T47D (cell line): ENCODE measurements at regions not wholly inside any gene's neighbourhood (a gene's known extent, or its start where the extent isn't known, plus 50 kb on each side); places are given as distances from the start of the nearest gene placed in this dataset.
"Not testable (repeated sequence)": the region's sequence is repeated elsewhere in the genome, so short reads cannot be mapped to it uniquely, and the experiment has no call there.

Source experiments
- DNase-seq, 2 experiments: peaks; one replicate each; pipeline versions ENCODE4 v3.0.0 to v3.0.0-alpha.2; 2011 to 2012; ENCODE audit warnings: low read depth in 1 of 2, low spot score in 1 of 2
- JUND ChIP-seq: IDR thresholded peaks from 2 replicates; pipeline ENCODE4 v1.6.1; 2012; ENCODE audit warnings: low read depth
- in situ Hi-C: cut with HindIII; loops from 2 replicates; pipeline ENCODE4 v1.10.0; 2016; ENCODE audit warnings: low sequenced_read_pairs, low pct_unique_long_range_greater_than_20kb

DNA sequence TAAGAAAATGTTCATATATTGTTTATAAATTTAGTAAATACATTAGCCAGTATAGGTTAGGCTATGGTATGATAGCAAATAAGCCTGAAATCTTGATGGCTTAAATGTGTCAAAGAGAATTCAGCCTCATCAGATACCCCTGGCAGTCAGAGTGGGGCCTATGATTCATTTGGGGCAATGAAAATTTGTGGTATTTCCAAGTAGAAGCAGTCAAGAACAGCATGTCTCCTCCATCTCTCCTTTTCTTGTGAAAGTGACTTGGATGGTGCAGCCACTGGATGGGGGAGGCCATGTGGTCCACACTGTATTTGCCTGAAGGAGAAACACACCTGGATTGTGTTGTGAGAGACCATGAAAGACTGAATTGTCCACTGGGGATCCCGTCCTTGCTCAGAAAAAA lies 82.7 kb downstream of the DLEU7 start:
- no peak for DNase-seq
- in situ Hi-C loops, result no loop called here

DNA sequence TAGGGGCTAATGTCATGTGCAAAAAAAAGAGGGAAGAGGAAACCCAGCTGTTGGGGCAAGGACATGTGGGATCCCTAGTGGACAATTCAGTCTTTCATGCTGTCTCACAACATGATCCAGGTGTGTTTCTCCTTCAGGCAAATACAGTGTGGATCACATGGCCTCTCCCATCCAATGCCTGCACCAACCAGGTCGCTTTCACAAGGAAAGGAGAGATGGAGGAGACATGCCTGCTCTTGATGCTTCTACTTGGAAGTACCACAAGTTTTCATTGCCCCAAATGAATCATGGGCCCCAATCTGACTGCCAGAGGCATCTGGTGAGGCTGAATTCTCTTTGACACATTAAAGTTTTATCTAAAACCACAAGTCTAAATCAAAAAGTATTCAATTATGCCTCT lies 82.1 kb downstream of the DLEU7 start:
- in situ Hi-C loops, result no loop called here
- TF ChIP-seq JUND, result no peak
- DNase-seq, result no peak

More for the DNA sequence above, 82.7 kb downstream of the DLEU7 start:
- TF ChIP-seq JUND, result no peak

DNA sequence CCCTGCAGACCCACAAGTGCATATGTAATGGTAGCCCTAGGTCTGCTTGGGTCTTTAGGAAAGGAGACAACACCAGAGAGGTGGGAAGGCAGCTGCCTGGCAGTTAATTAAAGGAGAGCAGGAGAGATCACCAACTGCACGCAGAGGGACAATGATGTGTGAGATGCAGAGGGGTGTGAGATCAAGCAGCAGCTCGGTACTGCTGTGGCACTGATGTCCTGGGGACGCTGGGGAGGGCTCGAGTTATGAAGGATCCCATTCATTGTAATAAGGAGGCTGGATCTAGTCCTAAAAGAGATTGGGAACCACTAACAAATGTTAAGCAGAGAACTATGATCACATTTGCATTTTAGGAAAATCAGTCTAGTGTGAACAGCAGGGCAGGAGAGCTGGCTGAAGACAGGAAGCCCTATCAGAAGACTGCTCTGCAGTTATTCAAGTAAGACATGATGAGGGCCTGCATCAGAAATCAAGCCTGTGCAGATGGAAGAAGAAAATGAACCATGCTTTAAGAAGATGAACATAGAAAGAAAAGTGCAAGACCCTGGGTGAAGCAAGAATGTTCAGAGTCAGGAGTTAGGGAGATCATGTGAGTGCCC lies 80.4 kb downstream of the DLEU7 start:
- no peak for DNase-seq
- in situ Hi-C loops, result no loop called here
- TF ChIP-seq JUND, result no peak

DNA sequence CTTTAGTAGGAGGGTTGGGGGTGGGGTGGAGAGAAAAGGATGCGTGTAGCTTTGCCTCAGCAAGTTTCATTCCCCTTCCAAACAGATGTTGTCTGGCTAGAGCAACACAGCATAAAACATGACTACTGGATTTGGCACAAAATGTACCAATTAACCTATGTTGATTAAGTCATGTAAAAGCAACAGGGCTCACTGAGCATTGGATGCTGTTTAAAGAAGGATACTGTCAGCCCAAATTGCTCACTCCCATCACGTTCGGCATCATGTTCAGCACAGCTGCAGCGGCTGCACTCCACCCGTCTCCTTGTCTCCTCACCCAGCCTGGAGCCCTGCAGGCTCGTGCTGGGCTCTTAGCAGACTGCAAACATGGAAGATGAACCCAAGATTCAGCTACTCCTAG lies 77.5 kb downstream of the DLEU7 start:
- in situ Hi-C loops, result no loop called here

DNA sequence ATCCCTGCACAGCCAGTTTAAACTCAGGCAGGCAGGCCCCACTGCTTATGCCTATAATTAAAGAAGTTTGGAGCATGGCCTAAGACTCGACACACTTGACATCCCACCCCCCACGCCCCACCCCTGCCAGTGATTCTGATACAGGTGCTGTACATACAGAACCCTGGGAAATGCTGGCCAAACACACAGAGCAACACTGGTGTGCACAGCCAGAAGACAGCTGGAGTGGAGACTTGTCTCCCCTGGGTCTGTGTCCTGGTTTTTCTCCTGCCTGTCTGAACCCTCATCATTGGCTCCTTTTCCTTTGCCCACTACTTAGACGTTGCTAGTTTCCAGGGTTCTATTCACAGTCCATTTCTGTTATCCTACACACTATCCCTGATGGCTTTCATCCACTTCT lies 76.8 kb downstream of the DLEU7 start:
- DNase-seq, result no peak
- no peak for TF ChIP-seq JUND
- in situ Hi-C loops, result no loop called here

More for the DNA sequence above, 77.5 kb downstream of the DLEU7 start:
- no peak for TF ChIP-seq JUND
- DNase-seq, result no peak

DNA sequence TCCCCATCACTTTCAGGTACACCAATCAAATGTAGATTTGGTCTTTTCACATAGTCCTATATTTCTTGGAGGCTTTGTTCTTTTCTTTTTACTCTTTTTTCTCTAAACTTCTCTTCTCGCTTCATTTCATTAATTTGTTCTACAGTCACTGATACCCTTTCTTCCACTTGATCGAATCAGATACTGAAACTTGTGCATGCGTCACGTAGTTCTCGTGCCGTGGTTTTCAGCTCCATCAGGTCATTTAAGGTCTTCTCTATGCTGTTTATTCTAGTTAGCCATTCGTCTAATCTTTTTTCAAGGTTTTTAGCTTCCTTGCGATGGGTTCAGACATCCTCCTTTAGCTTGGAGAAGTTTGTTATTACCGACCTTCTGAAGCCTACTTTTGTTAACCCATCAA lies 70.6 kb downstream of the DLEU7 start:
- DNase-seq, in situ Hi-C loops: not testable (repeated sequence)
